ENCODE measurements at regions not wholly inside any gene's neighbourhood (a gene's known extent, or its start where the extent isn't known, plus 50 kb on each side); places are given as distances from the start of the nearest gene placed in this dataset.
"Not testable (repeated sequence)": the region's sequence is repeated elsewhere in the genome, so short reads cannot be mapped to it uniquely, and the experiment has no call there.

DNA sequence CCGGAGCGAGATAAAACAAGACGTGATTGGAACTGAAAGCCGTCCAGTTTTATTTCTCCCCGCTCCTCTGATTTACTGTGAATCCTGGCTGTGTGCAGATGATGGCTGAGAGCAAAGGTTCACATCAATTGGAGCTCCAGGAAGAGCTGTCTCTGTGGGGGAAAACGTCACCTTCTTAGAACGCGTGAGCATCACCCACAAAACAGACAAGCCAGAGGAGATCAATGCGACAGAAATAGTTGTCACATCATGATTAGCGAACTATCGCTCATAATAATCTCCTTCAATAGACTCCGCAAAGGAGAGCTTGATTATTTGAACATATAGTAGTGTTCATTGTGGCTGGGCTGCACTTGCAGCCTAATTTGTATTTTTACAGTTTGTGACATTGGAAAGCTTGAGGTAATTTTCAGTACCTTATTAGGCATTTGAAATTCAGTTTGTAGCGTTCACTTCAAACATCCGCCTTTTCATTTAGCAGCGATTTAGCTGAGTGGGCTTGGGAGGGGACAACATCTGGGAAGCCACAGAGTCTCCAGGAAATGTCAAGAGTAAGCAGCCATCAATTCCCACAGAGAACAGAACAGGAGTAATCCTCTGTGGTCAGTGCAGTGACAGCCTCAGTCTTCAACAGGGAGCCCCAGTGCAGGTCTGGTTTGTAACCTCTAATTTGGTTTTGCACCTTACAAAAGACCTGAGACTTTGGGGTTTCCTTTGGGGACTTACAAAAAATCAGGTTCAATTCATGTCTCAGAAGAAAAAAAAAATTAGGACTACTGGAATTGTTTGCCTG is 276.8 kb upstream of the PFKP start:
- DNase-seq (ENCODE audit: low spot score): no peak

- DNase-seq (ENCODE audit: low spot score): no peak
Observed at GRCh38 chr10:2786251-2786650, 281.1 kb upstream of the PFKP start.

- no peak for DNase-seq (ENCODE audit: low spot score)
Observed at GRCh38 chr10:2784766-2785165, 282.6 kb upstream of the PFKP start.

GRCh38 chr10:2782950-2783349 is 284.4 kb upstream of the PFKP start:
- DNase-seq (ENCODE audit: low spot score): no peak

DNA sequence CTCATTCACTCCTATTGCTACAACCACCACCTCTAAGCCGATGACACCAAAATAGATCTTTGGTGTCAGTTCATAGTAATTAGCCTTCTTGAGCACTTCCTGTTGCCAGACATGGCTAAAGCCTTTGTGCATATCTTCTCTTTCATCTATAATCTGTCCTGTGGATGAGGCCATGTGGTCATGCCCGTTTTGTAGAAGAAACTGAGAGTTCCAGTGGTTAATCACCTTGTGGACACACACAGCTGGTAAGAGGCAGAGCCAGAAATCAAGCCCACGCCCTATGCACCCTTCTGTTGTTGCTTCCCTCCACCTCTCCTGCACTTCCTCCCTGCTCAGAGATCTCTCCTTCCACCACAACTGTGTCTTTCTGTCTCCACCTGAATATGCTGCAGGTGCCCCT is 285.1 kb upstream of the PFKP start:
- no peak for DNase-seq (ENCODE audit: low spot score)

DNA sequence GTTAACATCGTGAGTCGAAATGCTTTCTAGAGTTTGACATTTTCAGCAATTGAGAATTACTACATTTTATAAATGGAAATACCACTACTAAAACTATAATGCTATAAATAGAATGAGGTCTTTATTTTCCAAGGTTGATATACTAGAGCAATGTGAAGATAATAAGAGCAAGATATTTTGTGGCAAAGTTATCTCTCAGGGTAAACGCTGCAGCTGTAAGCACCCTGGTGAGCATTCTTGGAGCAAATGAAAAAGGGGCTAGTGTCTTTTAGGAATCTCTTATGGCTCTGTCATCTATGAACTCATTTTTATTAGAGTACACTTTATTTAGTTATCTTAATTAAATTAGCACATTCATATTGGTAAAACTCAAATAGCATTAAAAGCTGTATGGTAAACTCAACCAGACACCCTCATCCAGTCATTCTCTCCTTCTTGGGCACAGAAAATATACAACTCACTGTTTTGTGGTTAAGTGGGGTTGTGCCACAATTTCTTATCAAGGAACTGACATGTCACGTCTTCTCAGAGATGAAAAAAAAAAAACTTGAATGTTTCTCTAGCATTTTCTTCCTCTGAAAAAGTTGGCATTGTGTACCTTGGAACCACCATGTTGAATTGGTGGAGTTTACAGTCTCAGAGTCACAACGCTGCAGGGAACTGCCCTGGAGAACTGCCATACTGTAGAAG is 289.5 kb upstream of the PFKP start:
- no peak for DNase-seq (ENCODE audit: low spot score)

DNA sequence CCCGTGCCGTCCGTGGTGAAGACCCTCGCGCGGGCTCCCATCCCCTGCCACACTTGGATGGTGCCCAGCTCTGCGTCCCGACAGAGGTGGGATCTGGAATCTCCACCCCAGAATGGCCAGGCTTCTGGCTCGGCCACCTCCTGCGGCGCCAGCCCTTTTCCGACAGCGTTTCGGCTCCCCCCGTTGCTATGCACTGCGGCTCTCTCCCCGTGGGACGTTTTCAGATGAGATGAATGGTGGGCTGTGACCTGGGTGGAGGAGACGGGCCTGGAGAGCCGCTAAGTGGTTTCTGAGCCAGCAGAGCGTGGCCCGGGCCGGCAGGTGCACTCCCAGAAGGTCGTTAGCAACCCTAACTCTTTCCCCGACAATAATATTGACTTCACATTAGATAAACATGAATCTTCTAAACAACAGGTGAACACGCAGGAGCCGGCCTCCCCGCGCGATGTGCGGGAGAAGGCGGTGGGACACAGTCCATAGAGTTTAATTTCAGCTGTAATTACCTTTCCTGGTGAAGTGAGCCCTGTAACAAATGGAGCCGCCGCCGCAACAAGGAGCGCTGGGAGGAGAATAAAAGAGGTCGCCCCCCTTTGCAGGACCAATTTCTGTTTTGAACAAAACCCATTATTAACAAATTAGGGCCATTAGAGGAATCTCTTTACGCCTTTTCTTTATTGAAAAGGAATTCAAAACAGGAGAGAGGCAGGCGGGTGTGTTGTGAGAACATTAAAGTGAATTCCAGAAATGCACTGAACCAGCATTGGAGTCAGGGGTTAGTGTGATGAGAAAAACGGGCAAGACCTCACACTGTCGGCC is 294.3 kb upstream of the PFKP start:
- DNase-seq (ENCODE audit: low spot score): no peak

DNA sequence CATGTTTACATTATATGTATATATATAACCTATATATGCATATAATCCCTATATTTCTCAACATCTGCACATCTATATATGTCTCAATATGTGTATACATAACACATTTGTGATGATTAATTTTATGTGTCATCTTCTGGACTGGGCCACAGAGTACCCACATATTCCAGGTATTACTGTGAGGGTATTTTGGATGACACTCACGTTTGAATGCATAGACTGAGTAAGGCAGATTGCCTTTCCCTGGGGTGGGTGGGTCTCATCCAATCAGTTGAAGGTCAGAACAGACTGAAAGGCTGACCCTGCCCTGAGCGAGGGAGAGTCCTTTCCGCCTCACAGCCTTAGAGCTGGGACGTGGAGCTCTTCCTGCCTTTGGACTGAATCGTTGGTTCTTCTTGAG is 295.2 kb upstream of the PFKP start:
- DNase-seq (ENCODE audit: low spot score): no peak

- DNase-seq (ENCODE audit: low spot score): not testable (repeated sequence)
Observed at GRCh38 chr10:2767293-2767692, 300.1 kb upstream of the PFKP start.

- no peak for DNase-seq (ENCODE audit: low spot score)
Observed at GRCh38 chr10:2761971-2762370, 305.4 kb upstream of the PFKP start.

DNA sequence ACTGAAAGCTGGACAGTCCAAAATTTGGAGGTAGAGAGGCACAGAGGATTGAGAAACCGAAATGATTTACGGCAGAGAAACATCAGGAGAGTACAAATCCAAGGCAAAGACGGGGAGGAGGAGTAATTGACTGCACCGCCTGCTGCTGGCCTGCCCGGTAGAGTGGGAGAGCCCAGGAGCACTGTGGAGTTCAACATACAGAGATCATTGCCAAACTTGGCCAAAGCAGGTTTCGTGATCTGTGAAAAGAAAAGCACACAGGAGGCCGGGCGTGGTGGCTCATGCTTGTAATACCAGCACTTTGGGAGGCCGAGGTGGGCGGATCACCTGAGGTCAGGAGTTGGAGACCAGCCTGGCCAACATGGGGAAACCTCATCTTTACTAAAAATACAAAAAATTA is 306.0 kb upstream of the PFKP start:
- no peak for DNase-seq (ENCODE audit: low spot score)

GRCh38 chr10:2760736-2761135 is 306.6 kb upstream of the PFKP start:
- DNase-seq (ENCODE audit: low spot score): no peak

DNA sequence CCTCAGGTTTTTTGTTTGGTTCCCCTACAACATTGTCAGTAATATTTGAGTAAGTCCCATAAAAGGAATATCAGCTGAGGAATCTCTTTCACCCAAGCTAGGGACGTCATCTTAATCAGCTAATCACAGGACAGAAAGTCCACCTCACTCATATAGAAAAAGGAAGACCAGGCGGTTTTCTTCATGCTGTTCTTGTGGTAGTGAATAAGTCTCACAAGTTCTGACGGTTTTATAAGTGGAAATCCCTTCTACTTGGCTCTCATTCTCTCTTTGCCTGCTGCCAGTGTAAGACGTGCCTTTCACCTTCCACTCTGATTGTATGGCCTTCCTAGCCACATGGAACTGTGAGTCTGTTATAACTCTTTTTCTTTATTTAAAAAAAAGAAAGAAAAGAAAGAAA is 308.1 kb upstream of the PFKP start:
- DNase-seq (ENCODE audit: low spot score): no peak

- no peak for DNase-seq (ENCODE audit: low spot score)
Observed at GRCh38 chr10:2754943-2755342, 312.4 kb upstream of the PFKP start.

- DNase-seq (ENCODE audit: low spot score): no peak
Observed at GRCh38 chr10:2748287-2748686, 319.1 kb upstream of the PFKP start.

- no peak for DNase-seq (ENCODE audit: low spot score)
Observed at GRCh38 chr10:2746638-2747037, 320.7 kb upstream of the PFKP start.

DNA sequence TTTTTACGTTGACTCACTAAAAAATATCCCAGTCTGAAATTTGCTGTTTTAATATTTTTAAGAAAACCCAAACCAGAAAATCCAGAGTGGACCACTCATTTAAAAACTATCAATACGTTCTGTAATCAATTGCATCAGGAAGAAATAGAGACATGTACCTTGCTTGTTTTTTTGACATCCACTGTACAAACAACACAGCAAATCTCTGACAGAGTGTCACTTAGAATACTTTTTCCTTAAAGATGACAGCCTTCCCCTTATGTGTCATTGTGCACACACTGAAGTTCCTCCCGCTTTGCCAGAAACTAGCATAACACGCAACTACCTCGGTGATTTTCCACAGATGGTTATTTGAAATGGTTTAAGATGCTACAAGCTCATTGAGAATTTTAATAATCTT is 321.7 kb upstream of the PFKP start:
- DNase-seq (ENCODE audit: low spot score): no peak

- DNase-seq (ENCODE audit: low spot score): no peak
Observed at GRCh38 chr10:2744547-2745200, 322.7 kb upstream of the PFKP start.

- no peak for DNase-seq (ENCODE audit: low spot score)
Observed at GRCh38 chr10:2734603-2735002, 332.7 kb upstream of the PFKP start.

GRCh38 chr10:2733278-2733963 is 333.9 kb upstream of the PFKP start:
- DNase-seq (ENCODE audit: low spot score): no peak

GRCh38 chr10:2731940-2732339 is 335.4 kb upstream of the PFKP start:
- no peak for DNase-seq (ENCODE audit: low spot score)

GRCh38 chr10:2729197-2729596 is 338.2 kb upstream of the PFKP start:
- no peak for DNase-seq (ENCODE audit: low spot score)
